GM12878 (cell line): ENCODE measurements at regions not wholly inside any gene's neighbourhood (a gene's known extent, or its start where the extent isn't known, plus 50 kb on each side); places are given as distances from the start of the nearest gene placed in this dataset.

Experiments used
- ATF2 ChIP-seq: IDR thresholded peaks from 2 replicates; pipeline ENCODE4 v1.6.1; 2012; ENCODE audit warnings: low read length, inconsistent platforms
- ESRRA ChIP-seq: IDR thresholded peaks from 2 replicates; pipeline ENCODE4 v1.6.1; 2012; ENCODE audit warnings: mild to moderate bottlenecking, low read length, improper control_type of control experiment
- JUND ChIP-seq: IDR thresholded peaks from 2 replicates; pipeline ENCODE4 v1.6.1; 2012; ENCODE audit warnings: low read depth, mild to moderate bottlenecking, low read length, improper control_type of control experiment, moderate library complexity
- KAT2A ChIP-seq: conservative IDR thresholded peaks from 2 replicates; pipeline ENCODE4 v1.6.1; 2011; ENCODE audit warnings: low read depth, low read length; ENCODE audit not compliant: control insufficient read depth
- POLR2A ChIP-seq: IDR thresholded peaks from 2 replicates; pipeline ENCODE4 v1.6.1; 2011; ENCODE audit warnings: low read depth, mild to moderate bottlenecking, low read length
- POLR2AphosphoS5 ChIP-seq: IDR thresholded peaks from 2 replicates; pipeline ENCODE4 v1.6.1; 2011; ENCODE audit warnings: mild to moderate bottlenecking, low read length, inconsistent platforms
- STAT1 ChIP-seq: fragments of 450-650 bp; conservative IDR thresholded peaks from 2 replicates; pipeline ENCODE4 v1.6.1; 2014; ENCODE audit warnings: antibody characterized with exemption, mild to moderate bottlenecking
- YBX1 ChIP-seq: fragments of 450-650 bp; IDR thresholded peaks from 2 replicates; pipeline ENCODE4 v1.6.1; 2016; ENCODE audit warnings: antibody characterized with exemption
- TF ChIP-seq, protein P1 (sequence below), 3 experiments: IDR thresholded peaks in 2 of 3; conservative IDR thresholded peaks in 1 of 3; 2 replicates each; pipeline ENCODE4 v1.5.1; 2011; ENCODE audit warnings: low read depth in 3 of 3, low read length in 3 of 3, mild to moderate bottlenecking in 3 of 3, control low read depth in 2 of 3, moderate library complexity in 2 of 3, inconsistent platforms in 1 of 3, mixed read lengths in 1 of 3; ENCODE audit not compliant: control insufficient read depth in 2 of 3, insufficient read depth in 1 of 3; ENCODE audit errors: extremely low read depth in 1 of 3
- TF ChIP-seq, protein P2 (sequence below): IDR thresholded peaks from 2 replicates; pipeline ENCODE4 v1.6.1; 2012; ENCODE audit warnings: mild to moderate bottlenecking, low read depth, low read length

DNA sequence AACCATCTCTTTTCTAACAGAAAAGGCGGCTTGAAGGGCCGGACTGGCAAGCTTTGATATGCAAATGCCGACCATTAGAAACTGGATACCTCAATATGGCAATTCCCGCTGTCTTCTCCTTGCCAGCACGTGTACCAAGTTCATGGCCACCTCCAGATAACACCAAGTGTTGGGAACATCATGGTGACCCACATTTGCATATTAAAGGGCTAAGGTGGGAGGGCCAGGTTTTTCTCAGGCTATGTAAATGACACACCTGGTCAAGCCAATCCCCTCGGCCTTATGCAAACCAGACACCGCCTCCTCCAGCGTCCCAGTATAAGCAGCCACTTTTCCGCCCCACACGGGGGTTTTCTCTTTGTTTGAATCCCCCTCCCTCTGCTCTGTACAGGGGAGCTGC, 110.7 kb downstream of the DACT2 start:
- TF ChIP-seq, protein P1, sequence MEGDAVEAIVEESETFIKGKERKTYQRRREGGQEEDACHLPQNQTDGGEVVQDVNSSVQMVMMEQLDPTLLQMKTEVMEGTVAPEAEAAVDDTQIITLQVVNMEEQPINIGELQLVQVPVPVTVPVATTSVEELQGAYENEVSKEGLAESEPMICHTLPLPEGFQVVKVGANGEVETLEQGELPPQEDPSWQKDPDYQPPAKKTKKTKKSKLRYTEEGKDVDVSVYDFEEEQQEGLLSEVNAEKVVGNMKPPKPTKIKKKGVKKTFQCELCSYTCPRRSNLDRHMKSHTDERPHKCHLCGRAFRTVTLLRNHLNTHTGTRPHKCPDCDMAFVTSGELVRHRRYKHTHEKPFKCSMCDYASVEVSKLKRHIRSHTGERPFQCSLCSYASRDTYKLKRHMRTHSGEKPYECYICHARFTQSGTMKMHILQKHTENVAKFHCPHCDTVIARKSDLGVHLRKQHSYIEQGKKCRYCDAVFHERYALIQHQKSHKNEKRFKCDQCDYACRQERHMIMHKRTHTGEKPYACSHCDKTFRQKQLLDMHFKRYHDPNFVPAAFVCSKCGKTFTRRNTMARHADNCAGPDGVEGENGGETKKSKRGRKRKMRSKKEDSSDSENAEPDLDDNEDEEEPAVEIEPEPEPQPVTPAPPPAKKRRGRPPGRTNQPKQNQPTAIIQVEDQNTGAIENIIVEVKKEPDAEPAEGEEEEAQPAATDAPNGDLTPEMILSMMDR (IDR thresholded peaks at IDR 0.05 in 2 of 3, conservative IDR thresholded peaks at IDR 0.05 in 1 of 3; ENCODE audit: control insufficient read depth in 2 of 3, extremely low read depth in 1 of 3, insufficient read depth in 1 of 3, low read depth in 3 of 3, low read length in 3 of 3): no peak
- TF ChIP-seq POLR2AphosphoS5: no peak
- TF ChIP-seq ATF2: no peak
- TF ChIP-seq JUND: no peak
- TF ChIP-seq STAT1: no peak
- TF ChIP-seq KAT2A: no peak
- TF ChIP-seq, protein P2, sequence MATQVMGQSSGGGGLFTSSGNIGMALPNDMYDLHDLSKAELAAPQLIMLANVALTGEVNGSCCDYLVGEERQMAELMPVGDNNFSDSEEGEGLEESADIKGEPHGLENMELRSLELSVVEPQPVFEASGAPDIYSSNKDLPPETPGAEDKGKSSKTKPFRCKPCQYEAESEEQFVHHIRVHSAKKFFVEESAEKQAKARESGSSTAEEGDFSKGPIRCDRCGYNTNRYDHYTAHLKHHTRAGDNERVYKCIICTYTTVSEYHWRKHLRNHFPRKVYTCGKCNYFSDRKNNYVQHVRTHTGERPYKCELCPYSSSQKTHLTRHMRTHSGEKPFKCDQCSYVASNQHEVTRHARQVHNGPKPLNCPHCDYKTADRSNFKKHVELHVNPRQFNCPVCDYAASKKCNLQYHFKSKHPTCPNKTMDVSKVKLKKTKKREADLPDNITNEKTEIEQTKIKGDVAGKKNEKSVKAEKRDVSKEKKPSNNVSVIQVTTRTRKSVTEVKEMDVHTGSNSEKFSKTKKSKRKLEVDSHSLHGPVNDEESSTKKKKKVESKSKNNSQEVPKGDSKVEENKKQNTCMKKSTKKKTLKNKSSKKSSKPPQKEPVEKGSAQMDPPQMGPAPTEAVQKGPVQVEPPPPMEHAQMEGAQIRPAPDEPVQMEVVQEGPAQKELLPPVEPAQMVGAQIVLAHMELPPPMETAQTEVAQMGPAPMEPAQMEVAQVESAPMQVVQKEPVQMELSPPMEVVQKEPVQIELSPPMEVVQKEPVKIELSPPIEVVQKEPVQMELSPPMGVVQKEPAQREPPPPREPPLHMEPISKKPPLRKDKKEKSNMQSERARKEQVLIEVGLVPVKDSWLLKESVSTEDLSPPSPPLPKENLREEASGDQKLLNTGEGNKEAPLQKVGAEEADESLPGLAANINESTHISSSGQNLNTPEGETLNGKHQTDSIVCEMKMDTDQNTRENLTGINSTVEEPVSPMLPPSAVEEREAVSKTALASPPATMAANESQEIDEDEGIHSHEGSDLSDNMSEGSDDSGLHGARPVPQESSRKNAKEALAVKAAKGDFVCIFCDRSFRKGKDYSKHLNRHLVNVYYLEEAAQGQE: no peak
- no peak for TF ChIP-seq YBX1
- no peak for TF ChIP-seq ESRRA
- no peak for TF ChIP-seq POLR2A
